Activated CD4-positive, alpha-beta T cell treated with anti-CD3 and anti-CD28 coated beads, Interleukin-2, amount 10 ng/mL, durations not matched to agents 7 days and 5 days (primary cell): ENCODE measurements at regions not wholly inside any gene's neighbourhood (a gene's known extent, or its start where the extent isn't known, plus 50 kb on each side); places are given as distances from the start of the nearest gene placed in this dataset.
"Not testable (repeated sequence)": the region's sequence is repeated elsewhere in the genome, so short reads cannot be mapped to it uniquely, and the experiment has no call there.

Experiments
- CTCF ChIA-PET: fragments of 350-600 bp; sonication (Branson Sonifier 250); formaldehyde crosslinking; loops from one replicate; lab custom pipeline; 2021; ENCODE audit warnings: antibody characterized with exemption; lab: Charles Lee
- POLR2A ChIA-PET: fragments of 350-600 bp; sonication (Branson Sonifier 250); formaldehyde crosslinking; loops from one replicate; lab custom pipeline; 2021; ENCODE audit warnings: antibody characterized with exemption; lab: Charles Lee
- DNase-seq: peaks from one replicate; pipeline ENCODE4 v3.0.0-alpha.2; 2020
- H3K27ac Mint-ChIP-seq: one replicate; pipeline ENCODE4 v1.8.0; 2021; ENCODE audit warnings: mild to moderate bottlenecking, moderate library complexity, mixed read lengths
- H3K27me3 Mint-ChIP-seq: one replicate; pipeline ENCODE4 v1.8.0; 2021; ENCODE audit warnings: mixed read lengths
- H3K36me3 Mint-ChIP-seq: one replicate; pipeline ENCODE4 v1.8.0; 2021; ENCODE audit warnings: low read depth, mixed read lengths
- H3K4me1 Mint-ChIP-seq: one replicate; pipeline ENCODE4 v1.8.0; 2021; ENCODE audit warnings: mixed read lengths
- H3K4me3 Mint-ChIP-seq: one replicate; pipeline ENCODE4 v1.8.0; 2021; ENCODE audit warnings: mild to moderate bottlenecking, moderate library complexity, mixed read lengths
- H3K9me3 Mint-ChIP-seq: one replicate; pipeline ENCODE4 v1.8.0; 2021; ENCODE audit warnings: mixed read lengths

GRCh38 chr7:36058020-36058592, 94.9 kb upstream of the EEPD1 start:
- Mint-ChIP-seq H3K27ac (no peak overlapping the region), H3K4me3 (no peak overlapping the region), H3K4me1 (no peaks in the 10 kb centered on the region), H3K36me3 (no peaks in the 10 kb centered on the region), H3K27me3 (peaks cover 3% of the 10 kb centered on the region), H3K9me3 (no peaks in the 10 kb centered on the region)
- no peak for DNase-seq
- POLR2A ChIA-PET: no interaction called here
- CTCF ChIA-PET: no interaction called here

GRCh38 chr7:36060388-36060787, 92.7 kb upstream of the EEPD1 start:
- POLR2A ChIA-PET, H3K4me3 Mint-ChIP-seq, H3K36me3 Mint-ChIP-seq, DNase-seq, H3K27ac Mint-ChIP-seq, H3K9me3 Mint-ChIP-seq, H3K4me1 Mint-ChIP-seq, CTCF ChIA-PET, H3K27me3 Mint-ChIP-seq: not testable (repeated sequence)

DNA sequence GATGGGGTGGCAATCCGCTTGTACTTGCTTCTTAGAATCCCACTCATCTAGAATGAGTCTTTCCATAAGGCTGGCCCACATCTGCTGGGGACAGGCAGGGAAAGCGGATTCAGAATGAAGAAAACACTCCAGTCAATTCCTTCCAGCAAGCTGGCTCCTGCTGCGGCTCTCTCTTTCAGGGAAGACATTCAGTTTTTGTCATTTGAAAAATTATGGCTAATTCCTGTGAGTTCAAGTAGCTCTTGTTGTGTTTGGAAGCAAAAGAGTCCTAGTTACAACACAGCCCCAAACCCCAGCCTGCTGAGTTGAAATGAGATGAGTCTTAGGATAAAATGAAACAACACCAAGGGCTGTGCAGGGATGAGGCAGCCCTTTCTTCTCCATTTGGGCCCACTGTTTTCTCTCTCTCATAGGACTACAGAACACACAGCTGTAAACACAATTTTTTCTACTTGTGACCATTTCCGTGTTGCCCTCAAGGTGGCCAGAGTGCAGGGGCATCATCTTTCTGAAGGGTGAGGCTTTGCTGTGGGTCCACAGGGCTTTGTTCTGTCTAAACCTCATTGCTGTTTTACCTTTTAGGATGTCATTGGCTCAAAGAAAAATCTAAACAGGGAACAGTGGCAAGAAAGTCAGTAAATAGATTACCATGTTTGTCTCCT, 90.8 kb upstream of the EEPD1 start:
- no peak for DNase-seq
- Mint-ChIP-seq H3K4me3 (no peak overlapping the region), H3K27ac (no peak overlapping the region), H3K4me1 (no peaks in the 10 kb centered on the region), H3K36me3 (no peaks in the 10 kb centered on the region), H3K9me3 (no peaks in the 10 kb centered on the region), H3K27me3 (peaks cover 2% of the 10 kb centered on the region)
- ChIA-PET POLR2A (no interaction called here), CTCF (interaction anchor here (0.8 to 1.3 kb wide), 3 partner anchors 11 to 54 kb away, joined by 3 read pairs; no protein-coding TSS in a partner anchor)

- Mint-ChIP-seq H3K9me3 (no peaks in the 10 kb centered on the region), H3K36me3 (no peaks in the 10 kb centered on the region), H3K27me3 (peaks cover 2% of the 10 kb centered on the region), H3K4me1 (no peaks in the 10 kb centered on the region), H3K27ac (no peak overlapping the region), H3K4me3 (no peak overlapping the region)
- DNase-seq: no peak
- ChIA-PET POLR2A (no interaction called here), CTCF (no interaction called here)
Observed at GRCh38 chr7:36064676-36065075, 88.4 kb upstream of the EEPD1 start.

- DNase-seq, H3K27ac Mint-ChIP-seq, CTCF ChIA-PET, H3K4me3 Mint-ChIP-seq, H3K36me3 Mint-ChIP-seq, H3K27me3 Mint-ChIP-seq, H3K4me1 Mint-ChIP-seq, H3K9me3 Mint-ChIP-seq: not testable (repeated sequence)
- POLR2A ChIA-PET: interaction anchor here (0.6 kb wide), 1 partner anchor 51 kb away, joined by 7 read pairs; no protein-coding TSS in a partner anchor
Observed at GRCh38 chr7:36065563-36066342, 87.3 kb upstream of the EEPD1 start.

DNA sequence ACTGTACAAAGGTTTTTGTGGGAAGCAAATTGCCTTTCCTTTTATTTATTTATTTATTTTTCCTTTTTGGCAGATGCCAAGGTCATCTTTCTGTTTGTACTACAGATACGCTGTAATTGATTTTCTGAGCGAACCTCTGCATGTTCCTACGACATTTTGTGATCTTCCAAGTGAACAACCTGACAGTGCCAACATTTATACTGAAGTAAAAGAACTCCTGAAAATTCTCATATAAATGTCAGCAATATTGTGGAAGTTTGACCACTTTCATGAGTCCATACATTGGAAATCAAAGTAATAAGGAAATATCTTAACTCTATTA, 86.8 kb upstream of the EEPD1 start:
- DNase-seq: no peak
- CTCF ChIA-PET: interaction anchor here (1.0 kb wide), 1 partner anchor 11 kb away, joined by 3 read pairs; no protein-coding TSS in a partner anchor
- Mint-ChIP-seq H3K4me3 (no peak overlapping the region), H3K36me3 (no peaks in the 10 kb centered on the region), H3K4me1 (no peaks in the 10 kb centered on the region), H3K27me3 (peaks cover 4% of the 10 kb centered on the region), H3K27ac (no peak overlapping the region), H3K9me3 (no peaks in the 10 kb centered on the region)
- POLR2A ChIA-PET: no interaction called here

- no peak for DNase-seq
- no peaks in the 10 kb centered on the region for H3K9me3 Mint-ChIP-seq
- H3K27me3 Mint-ChIP-seq: peaks cover 2% of the 10 kb centered on the region
- no peaks in the 10 kb centered on the region for H3K4me1 Mint-ChIP-seq
- no peak overlapping the region for H3K4me3 Mint-ChIP-seq
- H3K27ac Mint-ChIP-seq: no peak overlapping the region
- H3K36me3 Mint-ChIP-seq: no peaks in the 10 kb centered on the region
- ChIA-PET CTCF (no interaction called here), POLR2A (no interaction called here)
Observed at GRCh38 chr7:36070230-36070629, 82.8 kb upstream of the EEPD1 start.

DNA sequence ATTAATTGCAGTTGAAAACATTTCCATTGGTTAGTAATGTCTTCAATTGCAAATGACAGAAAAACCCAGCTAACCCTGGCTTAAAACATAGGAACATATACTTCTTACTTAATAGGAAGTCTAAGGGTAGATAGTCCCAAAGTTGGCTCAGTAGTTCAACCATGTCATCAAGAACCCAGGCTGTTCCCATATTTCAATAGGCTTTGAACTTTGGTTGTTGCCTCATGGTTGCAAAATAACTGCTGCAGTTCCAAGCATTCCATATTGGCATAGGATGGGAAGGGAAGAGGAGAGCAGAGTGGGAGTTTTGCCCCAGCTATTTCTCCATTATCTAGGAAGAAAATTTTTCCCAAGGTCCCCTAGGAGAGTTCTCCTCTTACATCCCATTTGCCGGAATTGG, 81.4 kb upstream of the EEPD1 start:
- DNase-seq: no peak
- H3K4me1 Mint-ChIP-seq: no peaks in the 10 kb centered on the region
- ChIA-PET POLR2A (no interaction called here), CTCF (no interaction called here)
- no peak overlapping the region for H3K4me3 Mint-ChIP-seq
- H3K9me3 Mint-ChIP-seq: no peaks in the 10 kb centered on the region
- no peak overlapping the region for H3K27ac Mint-ChIP-seq
- no peaks in the 10 kb centered on the region for H3K36me3 Mint-ChIP-seq
- H3K27me3 Mint-ChIP-seq: peaks cover 2% of the 10 kb centered on the region

- peaks cover 2% of the 10 kb centered on the region for H3K27me3 Mint-ChIP-seq
- ChIA-PET POLR2A (no interaction called here), CTCF (no interaction called here)
- H3K4me3 Mint-ChIP-seq: no peak overlapping the region
- H3K9me3 Mint-ChIP-seq: no peaks in the 10 kb centered on the region
- H3K4me1 Mint-ChIP-seq: no peaks in the 10 kb centered on the region
- H3K36me3 Mint-ChIP-seq: no peaks in the 10 kb centered on the region
- no peak for DNase-seq
- H3K27ac Mint-ChIP-seq: no peak overlapping the region
Observed at GRCh38 chr7:36072620-36073019, 80.4 kb upstream of the EEPD1 start.

DNA sequence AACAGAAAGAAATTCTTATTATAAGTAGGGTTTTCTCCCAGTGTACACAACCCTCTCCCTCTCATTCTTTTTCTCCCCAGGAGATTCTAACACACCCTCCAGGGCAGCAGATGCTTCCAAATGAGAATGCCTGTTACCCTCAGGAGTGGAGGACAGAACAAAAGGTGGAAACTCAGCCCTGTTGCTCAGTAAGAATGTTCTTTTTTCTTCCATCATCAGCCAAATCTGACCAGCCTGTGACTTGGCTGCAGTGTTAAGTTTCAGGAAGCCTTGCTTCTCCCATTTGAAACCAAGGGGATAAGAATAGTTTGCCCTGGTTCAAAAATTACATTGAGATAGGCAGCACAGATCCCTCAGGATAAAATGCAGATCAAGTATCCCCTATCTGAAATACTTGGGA, 77.5 kb upstream of the EEPD1 start:
- CTCF ChIA-PET: interaction anchor here (1.2 kb wide), 1 partner anchor 124 kb away, joined by 3 read pairs; no protein-coding TSS in a partner anchor
- no peak for DNase-seq
- no peaks in the 10 kb centered on the region for H3K36me3 Mint-ChIP-seq
- H3K4me3 Mint-ChIP-seq: no peak overlapping the region
- no peaks in the 10 kb centered on the region for H3K4me1 Mint-ChIP-seq
- no peak overlapping the region for H3K27ac Mint-ChIP-seq
- H3K9me3 Mint-ChIP-seq: no peaks in the 10 kb centered on the region
- POLR2A ChIA-PET: no interaction called here
- H3K27me3 Mint-ChIP-seq: no peaks in the 10 kb centered on the region

DNA sequence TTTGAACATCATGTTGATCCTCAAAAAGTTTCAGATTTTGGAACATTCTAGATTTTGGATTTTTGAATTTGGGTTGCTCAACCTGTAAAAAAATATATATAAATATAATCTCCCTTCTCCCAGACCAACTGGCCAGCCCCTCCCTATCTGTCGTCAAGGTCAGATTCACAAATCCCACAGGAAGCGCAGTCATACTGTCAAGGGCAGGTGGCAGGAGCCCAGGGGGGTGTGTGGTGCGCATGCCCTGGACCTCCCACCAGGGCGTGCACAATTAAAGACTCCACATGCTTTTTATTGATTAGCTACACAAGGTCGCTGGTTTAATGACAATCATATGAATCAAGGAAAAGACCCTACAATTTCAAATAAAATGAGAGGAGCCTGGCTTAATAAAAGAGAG, 77.0 kb upstream of the EEPD1 start:
- ChIA-PET POLR2A (no interaction called here), CTCF (interaction anchor here (1.2 kb wide), 1 partner anchor 124 kb away, joined by 3 read pairs; no protein-coding TSS in a partner anchor)
- Mint-ChIP-seq H3K36me3 (no peaks in the 10 kb centered on the region), H3K9me3 (no peaks in the 10 kb centered on the region), H3K27me3 (no peaks in the 10 kb centered on the region), H3K4me1 (no peaks in the 10 kb centered on the region), H3K27ac (no peak overlapping the region), H3K4me3 (no peak overlapping the region)
- DNase-seq: no peak

- no peaks in the 10 kb centered on the region for H3K27me3 Mint-ChIP-seq
- H3K4me1 Mint-ChIP-seq: no peaks in the 10 kb centered on the region
- no peak for DNase-seq
- ChIA-PET CTCF (no interaction called here), POLR2A (no interaction called here)
- H3K36me3 Mint-ChIP-seq: no peaks in the 10 kb centered on the region
- no peak overlapping the region for H3K4me3 Mint-ChIP-seq
- H3K9me3 Mint-ChIP-seq: no peaks in the 10 kb centered on the region
- H3K27ac Mint-ChIP-seq: no peak overlapping the region
Observed at GRCh38 chr7:36078816-36079360, 74.2 kb upstream of the EEPD1 start.

DNA sequence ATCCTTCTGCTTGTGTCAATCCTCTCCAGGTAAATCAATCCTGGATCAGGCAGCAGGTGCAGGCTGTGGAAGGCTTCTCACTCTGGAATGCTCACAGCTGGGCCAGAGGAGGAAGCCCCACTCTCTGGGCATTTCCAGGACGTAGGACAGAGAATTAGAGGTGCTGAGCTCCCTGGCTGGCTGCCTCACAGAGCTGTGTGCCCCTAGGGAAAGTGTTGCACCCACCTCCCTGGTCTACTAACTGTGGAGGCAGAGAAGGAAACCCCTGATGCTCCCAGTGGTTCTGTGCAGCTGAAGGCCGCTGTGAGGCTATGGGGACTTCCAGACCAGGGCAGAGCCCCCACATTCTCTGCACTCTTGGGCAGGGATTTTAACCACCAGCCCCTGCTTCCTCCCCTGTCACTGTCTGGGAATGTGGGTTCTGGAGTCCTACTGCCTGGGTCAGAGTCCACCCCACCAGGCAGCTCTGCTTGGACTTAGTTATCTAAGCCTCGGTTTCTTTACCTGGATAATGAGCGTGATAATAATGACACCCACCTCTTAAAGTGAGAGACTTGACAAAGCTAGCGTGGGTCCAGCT, 73.5 kb upstream of the EEPD1 start:
- Mint-ChIP-seq H3K4me3 (no peak overlapping the region), H3K4me1 (no peaks in the 10 kb centered on the region), H3K27me3 (no peaks in the 10 kb centered on the region), H3K36me3 (no peaks in the 10 kb centered on the region), H3K27ac (no peak overlapping the region), H3K9me3 (no peaks in the 10 kb centered on the region)
- CTCF ChIA-PET: no interaction called here
- POLR2A ChIA-PET: no interaction called here
- DNase-seq: no peak
